ENCODE measurements at regions not wholly inside any gene's neighbourhood (a gene's known extent, or its start where the extent isn't known, plus 50 kb on each side); places are given as distances from the start of the nearest gene placed in this dataset.

- Histone ChIP-seq H3K36me3 (no peaks in the 10 kb centered on the region), H3K27me3 (no peaks in the 10 kb centered on the region), H3K4me1 (no peaks in the 10 kb centered on the region), H3K4me3 (no peak overlapping the region), H3K9me3 (no peaks in the 10 kb centered on the region), H3K27ac (replicated peaks in 1 of 4) (no peak overlapping the region)
- intact Hi-C loops (cut with DNase I): no loop called here
- WGBS: 65% methylated on average over 3 of the region's 3 CpGs
- DNase-seq (ENCODE audit: extremely low spot score): no peak
- no peak for TF ChIP-seq POLR2AphosphoS5 (IDR thresholded peaks at IDR 0.05)
Measured at GRCh38 chr16:52095471-52095870, 451.5 kb downstream of the TOX3 start.

GRCh38 chr16:52092126-52092525 lies 454.8 kb downstream of the TOX3 start:
- H3K4me3 ChIP-seq: no peak overlapping the region
- H3K27me3 ChIP-seq: no peaks in the 10 kb centered on the region
- H3K4me1 ChIP-seq: no peaks in the 10 kb centered on the region
- H3K9me3 ChIP-seq: no peaks in the 10 kb centered on the region
- DNase-seq (ENCODE audit: extremely low spot score): no peak
- H3K36me3 ChIP-seq: no peaks in the 10 kb centered on the region
- H3K27ac ChIP-seq (replicated peaks in 1 of 4): no peak overlapping the region
- intact Hi-C loops (cut with DNase I): no loop called here
- 76% methylated on average over 3 of the region's 3 CpGs for WGBS
- TF ChIP-seq POLR2AphosphoS5 (IDR thresholded peaks at IDR 0.05) (no peak), EP300 (IDR thresholded peaks at IDR 0.05) (no peak), POLR2A (IDR thresholded peaks at IDR 0.05; ENCODE audit: low read depth) (no peak), CTCF (IDR thresholded peaks at IDR 0.05) (no peak)

GRCh38 chr16:52090080-52090479 lies 456.9 kb downstream of the TOX3 start:
- Histone ChIP-seq H3K36me3 (no peaks in the 10 kb centered on the region), H3K27ac (replicated peaks in 1 of 4) (no peak overlapping the region), H3K4me3 (no peak overlapping the region), H3K4me1 (no peaks in the 10 kb centered on the region), H3K27me3 (no peaks in the 10 kb centered on the region), H3K9me3 (no peaks in the 10 kb centered on the region)
- DNase-seq (ENCODE audit: extremely low spot score): no peak
- intact Hi-C loops (cut with DNase I): no loop called here
- no peak for TF ChIP-seq EP300 (IDR thresholded peaks at IDR 0.05)
- no peak for TF ChIP-seq CTCF (IDR thresholded peaks at IDR 0.05)
- no peak for TF ChIP-seq POLR2AphosphoS5 (IDR thresholded peaks at IDR 0.05)
- TF ChIP-seq POLR2A (IDR thresholded peaks at IDR 0.05; ENCODE audit: low read depth): no peak

GRCh38 chr16:52089476-52089875 lies 457.5 kb downstream of the TOX3 start:
- Histone ChIP-seq H3K4me3 (no peak overlapping the region), H3K9me3 (no peaks in the 10 kb centered on the region), H3K4me1 (no peaks in the 10 kb centered on the region), H3K27ac (replicated peaks in 1 of 4) (no peak overlapping the region), H3K27me3 (no peaks in the 10 kb centered on the region), H3K36me3 (no peaks in the 10 kb centered on the region)
- WGBS: 95% methylated on average over 1 of the region's 1 CpG
- intact Hi-C loops (cut with DNase I): no loop called here
- DNase-seq (ENCODE audit: extremely low spot score): no peak
- TF ChIP-seq POLR2AphosphoS5 (IDR thresholded peaks at IDR 0.05) (no peak), POLR2A (IDR thresholded peaks at IDR 0.05; ENCODE audit: low read depth) (no peak)

- WGBS: 91% methylated on average over 1 of the region's 1 CpG
- Histone ChIP-seq H3K27ac (replicated peaks in 1 of 4) (no peak overlapping the region), H3K4me3 (no peak overlapping the region), H3K27me3 (no peaks in the 10 kb centered on the region), H3K4me1 (no peaks in the 10 kb centered on the region), H3K36me3 (no peaks in the 10 kb centered on the region), H3K9me3 (no peaks in the 10 kb centered on the region)
- TF ChIP-seq POLR2A (IDR thresholded peaks at IDR 0.05; ENCODE audit: low read depth): no peak
- peak; percentile 21 for DNase-seq (ENCODE audit: extremely low spot score)
- intact Hi-C loops (cut with DNase I): no loop called here
Measured at GRCh38 chr16:52086901-52087300, 460.0 kb downstream of the TOX3 start.

GRCh38 chr16:52078716-52079655 lies 468.0 kb downstream of the TOX3 start:
- H3K27ac ChIP-seq (replicated peaks in 1 of 4): no peak overlapping the region
- intact Hi-C loops (cut with DNase I): no loop called here
- H3K4me3 ChIP-seq: no peak overlapping the region
- H3K9me3 ChIP-seq: no peaks in the 10 kb centered on the region
- DNase-seq (ENCODE audit: extremely low spot score): no peak
- TF ChIP-seq EP300 (IDR thresholded peaks at IDR 0.05) (no peak), CTCF (IDR thresholded peaks at IDR 0.05) (no peak), POLR2AphosphoS5 (IDR thresholded peaks at IDR 0.05) (no peak), POLR2A (IDR thresholded peaks at IDR 0.05; ENCODE audit: low read depth) (no peak)
- H3K27me3 ChIP-seq: no peaks in the 10 kb centered on the region
- no peaks in the 10 kb centered on the region for H3K4me1 ChIP-seq
- no peaks in the 10 kb centered on the region for H3K36me3 ChIP-seq
- WGBS: 84% methylated on average over 3 of the region's 3 CpGs
